ENCODE measurements at regions not wholly inside any gene's neighbourhood (a gene's known extent, or its start where the extent isn't known, plus 50 kb on each side); places are given as distances from the start of the nearest gene placed in this dataset.
"Not testable (repeated sequence)": the region's sequence is repeated elsewhere in the genome, so short reads cannot be mapped to it uniquely, and the experiment has no call there.

DNA sequence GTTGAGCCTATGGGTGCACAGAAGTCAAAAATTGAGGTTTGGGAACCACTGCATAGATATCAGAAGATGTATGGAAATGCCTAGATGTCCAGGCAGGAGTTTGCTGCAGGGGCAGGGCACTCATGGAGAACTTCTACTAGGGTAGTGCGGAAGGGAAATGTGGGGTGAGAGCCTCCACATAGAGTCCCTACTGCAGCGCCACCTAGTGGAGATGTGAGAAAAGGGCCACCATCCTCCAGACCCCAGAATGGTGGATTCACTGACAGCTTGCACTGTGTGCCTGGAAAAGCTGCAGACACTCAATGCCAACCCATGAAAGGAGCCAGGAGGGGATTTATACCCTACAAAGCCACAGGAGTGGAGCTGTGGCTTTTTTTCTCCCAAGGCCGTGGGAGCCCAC, 133.7 kb downstream of the DEFB131A start:
- DNase-seq; H3K27me3 ChIP-seq; H3K36me3 ChIP-seq; H3K4me1 ChIP-seq; H3K4me3 ChIP-seq (ENCODE audit: low read depth, low read length); H3K9me3 ChIP-seq: not testable (repeated sequence)
- TF ChIP-seq, protein P1, sequence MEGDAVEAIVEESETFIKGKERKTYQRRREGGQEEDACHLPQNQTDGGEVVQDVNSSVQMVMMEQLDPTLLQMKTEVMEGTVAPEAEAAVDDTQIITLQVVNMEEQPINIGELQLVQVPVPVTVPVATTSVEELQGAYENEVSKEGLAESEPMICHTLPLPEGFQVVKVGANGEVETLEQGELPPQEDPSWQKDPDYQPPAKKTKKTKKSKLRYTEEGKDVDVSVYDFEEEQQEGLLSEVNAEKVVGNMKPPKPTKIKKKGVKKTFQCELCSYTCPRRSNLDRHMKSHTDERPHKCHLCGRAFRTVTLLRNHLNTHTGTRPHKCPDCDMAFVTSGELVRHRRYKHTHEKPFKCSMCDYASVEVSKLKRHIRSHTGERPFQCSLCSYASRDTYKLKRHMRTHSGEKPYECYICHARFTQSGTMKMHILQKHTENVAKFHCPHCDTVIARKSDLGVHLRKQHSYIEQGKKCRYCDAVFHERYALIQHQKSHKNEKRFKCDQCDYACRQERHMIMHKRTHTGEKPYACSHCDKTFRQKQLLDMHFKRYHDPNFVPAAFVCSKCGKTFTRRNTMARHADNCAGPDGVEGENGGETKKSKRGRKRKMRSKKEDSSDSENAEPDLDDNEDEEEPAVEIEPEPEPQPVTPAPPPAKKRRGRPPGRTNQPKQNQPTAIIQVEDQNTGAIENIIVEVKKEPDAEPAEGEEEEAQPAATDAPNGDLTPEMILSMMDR (IDR thresholded peaks at IDR 0.05; ENCODE audit: low read depth, low read length): peak; percentile 21

GRCh38 chr4:9582880-9583279, 138.7 kb downstream of the DEFB131A start:
- not testable (repeated sequence) for DNase-seq, H3K9me3 ChIP-seq

GRCh38 chr4:9592010-9592409, 147.8 kb downstream of the DEFB131A start:
- Histone ChIP-seq H3K9me3 (no peaks in the 10 kb centered on the region), H3K27me3 (no peaks in the 10 kb centered on the region), H3K4me1 (no peaks in the 10 kb centered on the region), H3K36me3 (no peaks in the 10 kb centered on the region), H3K4me3 (ENCODE audit: low read depth, low read length) (no peak overlapping the region)
- DNase-seq: no peak
- TF ChIP-seq, protein P1 (IDR thresholded peaks at IDR 0.05; ENCODE audit: low read depth, low read length): no peak

More at GRCh38 chr4:9582880-9583279, 138.7 kb downstream of the DEFB131A start:
- not testable (repeated sequence) for H3K36me3 ChIP-seq; H3K4me3 ChIP-seq (ENCODE audit: low read depth, low read length); H3K27me3 ChIP-seq; H3K4me1 ChIP-seq

- no peak for DNase-seq
- Histone ChIP-seq H3K4me1 (no peaks in the 10 kb centered on the region), H3K9me3 (no peaks in the 10 kb centered on the region), H3K36me3 (no peaks in the 10 kb centered on the region), H3K4me3 (ENCODE audit: low read depth, low read length) (no peak overlapping the region), H3K27me3 (no peaks in the 10 kb centered on the region)
- TF ChIP-seq, protein P1 (IDR thresholded peaks at IDR 0.05; ENCODE audit: low read depth, low read length): no peak
Measured at GRCh38 chr4:9594948-9595347, 150.7 kb downstream of the DEFB131A start.

GRCh38 chr4:9595531-9595930, 151.3 kb downstream of the DEFB131A start:
- not testable (repeated sequence) for H3K4me1 ChIP-seq; H3K9me3 ChIP-seq; H3K4me3 ChIP-seq (ENCODE audit: low read depth, low read length); H3K36me3 ChIP-seq; DNase-seq; H3K27me3 ChIP-seq

- TF ChIP-seq, protein P1 (IDR thresholded peaks at IDR 0.05; ENCODE audit: low read depth, low read length): no peak
- Histone ChIP-seq H3K36me3 (no peaks in the 10 kb centered on the region), H3K4me3 (ENCODE audit: low read depth, low read length) (no peak overlapping the region), H3K4me1 (no peaks in the 10 kb centered on the region), H3K9me3 (no peaks in the 10 kb centered on the region), H3K27me3 (no peaks in the 10 kb centered on the region)
- DNase-seq: no peak
Measured at GRCh38 chr4:9599266-9599665, 155.1 kb downstream of the DEFB131A start.

DNA sequence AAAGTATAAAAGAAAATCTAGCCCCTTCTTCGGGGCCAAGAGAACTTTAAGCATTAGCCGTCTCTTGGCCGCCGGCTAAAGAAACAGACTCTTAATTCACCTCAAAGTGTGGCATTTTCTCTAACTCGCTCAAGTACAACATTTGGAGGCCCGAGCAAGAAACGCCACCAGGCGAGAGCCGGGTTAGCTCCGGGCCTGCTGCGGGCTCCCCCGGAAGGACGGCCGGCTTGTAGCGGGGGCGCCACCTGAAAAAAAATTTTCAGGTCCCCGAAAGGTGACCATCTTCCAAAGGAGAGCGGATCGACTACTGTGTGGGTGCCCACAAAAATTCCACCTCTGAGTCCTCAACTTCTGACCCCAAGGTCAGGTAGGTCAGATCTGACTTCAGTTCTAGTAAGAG, 156.0 kb downstream of the DEFB131A start:
- H3K36me3 ChIP-seq: no peaks in the 10 kb centered on the region
- H3K4me1 ChIP-seq: no peaks in the 10 kb centered on the region
- DNase-seq: no peak
- no peak overlapping the region for H3K4me3 ChIP-seq (ENCODE audit: low read depth, low read length)
- TF ChIP-seq, protein P1 (IDR thresholded peaks at IDR 0.05; ENCODE audit: low read depth, low read length): no peak
- H3K27me3 ChIP-seq: no peaks in the 10 kb centered on the region
- no peaks in the 10 kb centered on the region for H3K9me3 ChIP-seq

Data from BE2C (cell line).